HL-60 (cell line): ENCODE measurements at regions not wholly inside any gene's neighbourhood (a gene's known extent, or its start where the extent isn't known, plus 50 kb on each side); places are given as distances from the start of the nearest gene placed in this dataset.

Source experiments
- DNase-seq, 2 experiments: peaks; one replicate each; pipeline ENCODE4 v3.0.0-alpha.2; 2010 to 2020; ENCODE audit warnings: low read depth in 1 of 2, low spot score in 1 of 2
- H3K27ac ChIP-seq: fragments of 250-450 bp; sonication (Bioruptor Pico); replicated peaks from 2 replicates; pipeline ENCODE4 v1.5.1; 2020; ENCODE audit warnings: mild to moderate bottlenecking, moderate library complexity
- H3K27me3 ChIP-seq: fragments of 250-450 bp; sonication (Bioruptor Pico); 2 replicates; pipeline ENCODE4 v1.5.1; 2021; ENCODE audit warnings: mild to moderate bottlenecking, moderate library complexity; ENCODE audit not compliant: insufficient read depth, poor library complexity, severe bottlenecking
- H3K4me3 ChIP-seq: replicated peaks from 2 replicates; pipeline ENCODE4 v1.5.1; 2011; ENCODE audit warnings: mild to moderate bottlenecking, control low read depth, low read length; ENCODE audit not compliant: insufficient read depth
- CTCF ChIP-seq: IDR thresholded peaks from one replicate; pipeline ENCODE4 v1.5.1; 2011; ENCODE audit warnings: low read length, control low read depth, inconsistent platforms; ENCODE audit not compliant: insufficient read depth
- GABPA ChIP-seq: IDR thresholded peaks from 2 replicates; pipeline ENCODE4 v1.6.1; 2012; ENCODE audit warnings: low read depth
- POLR2AphosphoS5 ChIP-seq: IDR thresholded peaks from 2 replicates; pipeline ENCODE4 v1.6.1; 2012; ENCODE audit warnings: low read depth
- REST ChIP-seq: IDR thresholded peaks from 2 replicates; pipeline ENCODE4 v1.6.1; 2012; ENCODE audit warnings: low read depth; ENCODE audit not compliant: insufficient replicate concordance
- SPI1 ChIP-seq: IDR thresholded peaks from 2 replicates; pipeline ENCODE4 v1.6.1; 2012; ENCODE audit warnings: low read depth, mild to moderate bottlenecking, borderline replicate concordance

GRCh38 chr4:58063404-58064160 is 953.4 kb upstream of the IGFBP7 start:
- no peaks in the 10 kb centered on the region for H3K27me3 ChIP-seq
- no peak overlapping the region for H3K4me3 ChIP-seq

GRCh38 chr4:58061967-58062366 is 951.8 kb upstream of the IGFBP7 start:
- TF ChIP-seq CTCF (no peak), GABPA (no peak), POLR2AphosphoS5 (no peak), REST (no peak), SPI1 (no peak)
- no peaks in the 10 kb centered on the region for H3K27me3 ChIP-seq
- no peak for DNase-seq
- H3K4me3 ChIP-seq: no peak overlapping the region
- H3K27ac ChIP-seq: no peak overlapping the region

More at GRCh38 chr4:58063404-58064160, 953.4 kb upstream of the IGFBP7 start:
- TF ChIP-seq CTCF: no peak
- peak; percentile 14 for TF ChIP-seq REST
- H3K27ac ChIP-seq: no peak overlapping the region
- no peak for DNase-seq

- TF ChIP-seq GABPA: no peak
- no peak for TF ChIP-seq CTCF
- TF ChIP-seq SPI1: no peak
- no peak for TF ChIP-seq POLR2AphosphoS5
- no peak for TF ChIP-seq REST
- H3K27me3 ChIP-seq: no peaks in the 10 kb centered on the region
- no peak overlapping the region for H3K27ac ChIP-seq
- no peak overlapping the region for H3K4me3 ChIP-seq
- no peak for DNase-seq
Measured at GRCh38 chr4:58050439-58050838, 940.3 kb upstream of the IGFBP7 start.
